Gastroesophageal sphincter (tissue), 3 donors: ENCODE measurements at regions not wholly inside any gene's neighbourhood (a gene's known extent, or its start where the extent isn't known, plus 50 kb on each side); places are given as distances from the start of the nearest gene placed in this dataset.

ENCODE experiments used
- CTCF ChIP-seq, 4 experiments: fragments of 200-600 bp in 2 of 4; fragments of 450-650 bp in 2 of 4; sonication (generic) in 1 of 4; IDR thresholded peaks; one replicate each; pipeline ENCODE4 v1.5.1; 2017 to 2019; ENCODE audit warnings: antibody characterized with exemption in 4 of 4, mild to moderate bottlenecking in 2 of 4, moderate library complexity in 2 of 4
- EP300 ChIP-seq: sonication (generic); formaldehyde crosslinking; IDR thresholded peaks from one replicate; pipeline ENCODE4 v1.6.1; 2017; ENCODE audit warnings: antibody characterized with exemption, mild to moderate bottlenecking
- POLR2A ChIP-seq, 2 donors: fragments of 450-650 bp; IDR thresholded peaks; one replicate each; pipeline ENCODE4 v1.6.1; 2017; ENCODE audit warnings: antibody characterized with exemption in 2 of 2, mild to moderate bottlenecking in 2 of 2, moderate library complexity in 1 of 2
- POLR2AphosphoS5 ChIP-seq: sonication (generic); formaldehyde crosslinking; IDR thresholded peaks from one replicate; pipeline ENCODE4 v1.6.1; 2017; ENCODE audit warnings: antibody characterized with exemption

DNA sequence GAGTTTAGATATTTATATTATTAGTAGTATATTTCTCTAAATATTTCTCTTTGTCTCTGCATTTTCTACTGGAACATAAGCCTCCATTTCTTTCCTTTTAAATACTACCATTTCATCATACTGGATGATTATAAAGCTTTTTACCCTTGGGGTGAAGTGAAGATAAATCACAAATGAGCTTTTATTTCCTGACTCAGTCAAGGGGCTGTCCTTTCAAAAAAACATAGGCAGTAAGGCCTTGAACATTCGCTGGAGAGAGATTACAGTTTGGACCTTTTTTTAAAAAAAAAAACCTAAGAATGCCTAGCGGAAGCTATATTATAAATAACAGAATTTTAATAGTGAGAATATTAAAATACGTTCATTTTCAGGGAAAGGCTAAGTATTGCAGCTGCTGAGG is 268.8 kb upstream of the PCDH9 start:
- no peak for TF ChIP-seq CTCF (IDR thresholded peaks at IDR 0.05)
- TF ChIP-seq POLR2AphosphoS5, result no peak
- no peak for TF ChIP-seq EP300
- TF ChIP-seq POLR2A (IDR thresholded peaks at IDR 0.05), result no peak
